ENCODE measurements at regions not wholly inside any gene's neighbourhood (a gene's known extent, or its start where the extent isn't known, plus 50 kb on each side); places are given as distances from the start of the nearest gene placed in this dataset.

DNA sequence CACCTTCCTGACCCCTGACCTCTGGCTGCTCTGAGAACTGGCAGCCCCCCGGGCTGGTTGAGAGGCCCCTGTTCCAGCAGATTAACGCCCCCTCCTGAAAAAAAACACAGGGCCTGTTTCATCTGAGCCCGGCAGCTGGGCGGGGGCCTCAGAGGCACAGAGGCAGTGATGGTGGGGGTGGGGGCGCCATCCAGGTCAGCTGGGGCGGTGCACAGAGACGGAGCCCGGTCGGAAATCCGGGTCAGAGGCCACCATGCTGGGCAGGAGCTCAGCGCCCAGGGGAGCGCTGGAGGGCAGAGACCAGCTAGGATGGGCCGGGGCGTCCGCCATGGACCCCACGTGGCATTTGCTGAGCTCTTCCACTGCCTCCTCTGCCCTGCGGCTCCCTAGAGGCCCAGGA is 68.0 kb downstream of the UNCX start:
- TF ChIP-seq POLR2AphosphoS5 (IDR thresholded peaks at IDR 0.05; ENCODE audit: low read depth, low read length) (no peak), POLR2A (IDR thresholded peaks at IDR 0.05; ENCODE audit: low read depth, low read length) (no peak), TAF1 (IDR thresholded peaks at IDR 0.05; ENCODE audit: low read depth, low read length) (no peak)

Measured in GM12891 (cell line).